ENCODE measurements at regions not wholly inside any gene's neighbourhood (a gene's known extent, or its start where the extent isn't known, plus 50 kb on each side); places are given as distances from the start of the nearest gene placed in this dataset.

DNA sequence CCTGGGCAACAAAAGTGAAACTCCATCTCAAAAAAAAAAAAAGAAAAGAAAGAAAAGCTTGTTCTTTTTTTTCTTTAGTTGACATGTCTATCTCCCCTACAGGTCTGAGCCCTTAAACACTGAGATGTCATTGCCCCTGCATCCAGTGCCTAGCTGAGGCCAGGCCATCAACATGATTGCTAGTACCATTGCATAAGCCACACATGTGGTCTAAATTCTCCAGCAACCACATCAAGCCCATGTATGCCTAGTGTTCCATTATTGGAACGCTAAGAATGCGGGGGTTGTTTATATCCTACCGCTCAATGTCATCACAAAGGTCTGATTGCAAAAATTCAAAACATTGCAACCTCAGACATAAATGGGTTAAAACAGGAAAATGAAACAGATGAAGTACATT is 62.7 kb downstream of the NPTX2 start:
- TF ChIP-seq, protein P1, sequence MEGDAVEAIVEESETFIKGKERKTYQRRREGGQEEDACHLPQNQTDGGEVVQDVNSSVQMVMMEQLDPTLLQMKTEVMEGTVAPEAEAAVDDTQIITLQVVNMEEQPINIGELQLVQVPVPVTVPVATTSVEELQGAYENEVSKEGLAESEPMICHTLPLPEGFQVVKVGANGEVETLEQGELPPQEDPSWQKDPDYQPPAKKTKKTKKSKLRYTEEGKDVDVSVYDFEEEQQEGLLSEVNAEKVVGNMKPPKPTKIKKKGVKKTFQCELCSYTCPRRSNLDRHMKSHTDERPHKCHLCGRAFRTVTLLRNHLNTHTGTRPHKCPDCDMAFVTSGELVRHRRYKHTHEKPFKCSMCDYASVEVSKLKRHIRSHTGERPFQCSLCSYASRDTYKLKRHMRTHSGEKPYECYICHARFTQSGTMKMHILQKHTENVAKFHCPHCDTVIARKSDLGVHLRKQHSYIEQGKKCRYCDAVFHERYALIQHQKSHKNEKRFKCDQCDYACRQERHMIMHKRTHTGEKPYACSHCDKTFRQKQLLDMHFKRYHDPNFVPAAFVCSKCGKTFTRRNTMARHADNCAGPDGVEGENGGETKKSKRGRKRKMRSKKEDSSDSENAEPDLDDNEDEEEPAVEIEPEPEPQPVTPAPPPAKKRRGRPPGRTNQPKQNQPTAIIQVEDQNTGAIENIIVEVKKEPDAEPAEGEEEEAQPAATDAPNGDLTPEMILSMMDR (conservative IDR thresholded peaks at IDR 0.05; ENCODE audit: low read length) = no peak
- H3K4me3 ChIP-seq (ENCODE audit: low read length) = no peak overlapping the region
- peak; percentile 29 for DNase-seq (ENCODE audit: low read depth)

DNA sequence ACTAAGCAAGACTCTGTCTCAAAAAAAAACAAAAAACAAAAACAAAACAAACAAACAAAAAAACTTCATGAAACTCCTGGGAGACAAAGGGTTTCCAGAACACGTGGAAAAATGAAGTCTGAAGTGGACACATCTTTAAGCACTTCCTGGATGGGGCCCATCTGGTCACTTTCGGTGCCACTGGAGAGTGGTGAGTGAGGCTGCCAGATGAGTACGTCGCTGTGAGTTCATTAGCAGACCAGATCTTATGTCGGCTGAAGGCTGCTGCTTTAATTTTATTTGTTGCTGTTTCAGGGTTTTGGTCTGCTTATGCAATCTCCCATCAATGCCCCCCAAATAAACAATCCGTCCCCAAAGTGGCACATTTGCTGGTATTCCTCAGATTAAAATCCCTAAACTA is 64.4 kb downstream of the NPTX2 start:
- TF ChIP-seq, protein P1 (conservative IDR thresholded peaks at IDR 0.05; ENCODE audit: low read length) = no peak
- H3K4me3 ChIP-seq (ENCODE audit: low read length) = no peak overlapping the region
- no peak for DNase-seq (ENCODE audit: low read depth)

DNA sequence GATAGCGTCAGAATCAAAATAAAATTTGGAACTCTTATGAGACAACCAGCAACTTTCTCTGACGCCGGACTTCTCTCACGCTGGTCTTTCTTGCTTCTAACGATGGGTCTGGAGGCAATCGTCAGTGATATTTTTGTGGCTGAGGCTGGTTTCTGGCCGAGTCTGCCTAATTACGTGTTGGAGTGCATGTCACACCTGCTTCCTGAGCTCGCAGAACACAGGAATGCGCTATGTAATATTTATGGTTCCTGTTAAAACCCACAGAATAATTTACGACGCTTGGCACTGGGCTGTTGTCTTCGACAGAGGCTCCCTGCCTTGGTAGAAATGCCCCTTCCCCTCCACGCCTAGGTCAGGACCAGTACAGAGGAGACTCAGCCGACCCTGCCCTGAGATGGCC is 64.9 kb downstream of the NPTX2 start:
- no peak for DNase-seq (ENCODE audit: low read depth)
- no peak overlapping the region for H3K4me3 ChIP-seq (ENCODE audit: low read length)
- TF ChIP-seq, protein P1 (conservative IDR thresholded peaks at IDR 0.05; ENCODE audit: low read length) = no peak

DNA sequence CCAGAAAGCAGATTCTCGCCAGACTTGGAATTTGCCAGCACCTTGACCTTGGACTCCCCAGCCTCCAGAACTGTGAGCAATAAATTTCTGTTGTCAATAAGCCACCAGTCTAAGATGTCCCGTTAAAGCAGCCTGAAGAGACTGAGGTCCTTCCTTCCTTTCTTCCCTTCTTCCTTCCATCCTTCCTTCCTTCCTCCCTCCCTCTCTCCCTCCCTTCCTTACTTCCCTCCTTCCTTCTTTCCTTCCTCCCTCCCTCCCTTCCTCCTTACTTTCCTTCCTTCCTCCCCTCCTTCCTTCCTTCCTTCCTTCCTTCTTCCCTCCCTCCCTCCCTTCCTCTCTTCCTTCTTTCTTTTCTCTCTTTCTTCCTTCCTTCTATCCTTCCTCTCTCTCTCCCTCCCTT is 66.4 kb downstream of the NPTX2 start:
- no peak for DNase-seq (ENCODE audit: low read depth)
- H3K4me3 ChIP-seq (ENCODE audit: low read length) = no peak overlapping the region
- TF ChIP-seq, protein P1 (conservative IDR thresholded peaks at IDR 0.05; ENCODE audit: low read length) = no peak

DNA sequence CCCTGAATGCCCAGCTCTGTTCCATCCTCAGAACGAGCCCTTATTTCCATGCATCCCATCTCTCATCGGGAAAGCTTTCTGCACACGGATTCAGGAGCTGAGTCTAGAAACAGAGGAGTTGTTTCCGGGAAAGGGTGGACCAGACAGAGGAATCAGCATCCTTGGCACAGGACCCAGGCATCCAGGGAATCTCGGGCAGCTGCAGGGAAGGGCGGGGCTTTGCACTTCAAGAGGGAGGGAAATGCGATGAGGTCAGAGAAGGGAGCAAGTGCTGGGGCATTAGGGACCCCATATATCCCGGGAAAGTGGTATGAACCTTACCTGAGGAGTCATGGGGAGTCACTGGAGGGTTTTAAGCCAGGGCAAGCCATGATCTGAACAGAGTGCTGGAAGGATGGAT is 68.5 kb downstream of the NPTX2 start:
- H3K4me3 ChIP-seq (ENCODE audit: low read length) = no peak overlapping the region
- TF ChIP-seq, protein P1 (conservative IDR thresholded peaks at IDR 0.05; ENCODE audit: low read length) = no peak
- no peak for DNase-seq (ENCODE audit: low read depth)

DNA sequence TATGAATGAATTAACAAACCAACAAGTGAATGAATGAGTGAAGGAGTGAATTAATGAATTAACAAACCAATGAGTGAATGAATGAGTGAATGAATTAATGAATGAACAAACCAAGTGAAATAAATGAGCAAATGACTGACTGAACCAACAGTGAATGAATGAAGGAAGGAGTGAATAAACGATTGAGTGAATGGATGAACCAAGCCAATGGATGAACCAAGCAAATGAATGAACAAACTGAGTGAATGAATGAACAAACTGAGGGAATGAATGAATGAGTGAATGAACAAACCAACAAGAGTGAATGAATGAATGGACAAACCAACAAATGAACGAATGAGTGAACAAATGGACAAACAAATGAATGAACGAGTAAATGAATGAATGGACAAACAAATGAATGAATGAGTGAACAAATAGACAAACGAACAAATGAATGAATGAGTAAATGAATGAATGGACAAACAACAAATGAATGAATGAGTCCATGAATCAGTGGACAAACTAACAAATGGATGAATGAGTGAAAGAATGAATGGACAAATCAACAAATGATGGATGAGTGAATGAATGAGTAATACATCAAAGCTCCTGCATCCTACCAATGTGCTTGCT is 69.5 kb downstream of the NPTX2 start:
- no peak overlapping the region for H3K4me3 ChIP-seq (ENCODE audit: low read length)
- TF ChIP-seq, protein P1 (conservative IDR thresholded peaks at IDR 0.05; ENCODE audit: low read length) = no peak
- no peak for DNase-seq (ENCODE audit: low read depth)

DNA sequence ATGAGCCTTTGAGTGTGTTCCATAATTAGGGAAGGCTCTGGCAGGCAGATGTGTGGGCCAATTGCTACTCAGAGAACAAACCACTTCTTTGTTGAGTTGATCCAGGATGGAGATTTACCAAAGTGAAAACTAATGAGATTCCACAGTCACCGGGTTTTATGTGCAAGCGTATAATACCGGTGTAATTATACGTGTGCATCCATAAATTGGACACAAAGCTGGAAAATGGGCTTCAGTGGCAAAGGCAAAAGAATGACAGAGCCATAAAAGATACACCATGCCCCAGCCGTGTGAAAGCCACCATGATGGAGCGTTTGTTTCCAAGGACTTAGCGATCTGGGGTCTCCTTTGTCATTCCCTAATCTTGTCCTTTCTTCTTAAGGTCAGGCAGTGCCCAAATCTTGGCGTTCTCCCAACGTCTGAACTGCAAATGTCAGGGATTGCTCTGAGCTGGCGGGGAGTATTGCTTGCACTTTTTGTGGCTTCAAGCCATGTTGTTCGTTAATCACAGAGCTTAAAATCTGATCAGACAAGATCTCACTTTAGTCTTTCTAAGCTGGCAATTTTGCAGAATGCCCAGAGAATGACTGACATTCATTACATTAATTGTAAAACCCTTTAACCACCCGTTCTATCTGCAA is 70.1 kb downstream of the NPTX2 start:
- no peak overlapping the region for H3K4me3 ChIP-seq (ENCODE audit: low read length)
- TF ChIP-seq, protein P1 (conservative IDR thresholded peaks at IDR 0.05; ENCODE audit: low read length) = no peak
- no peak for DNase-seq (ENCODE audit: low read depth)

Measured in AG10803 (cell line).